Spleen (tissue), 11 donors: ENCODE measurements at regions not wholly inside any gene's neighbourhood (a gene's known extent, or its start where the extent isn't known, plus 50 kb on each side); places are given as distances from the start of the nearest gene placed in this dataset.

Experiments used
- DNase-seq: peaks from one replicate; pipeline ENCODE4 v3.0.0-alpha.2; 2020
- H3K27ac ChIP-seq, 8 donors: fragments of 200-600 bp; sonication (generic) in 7 of 8; 1 replicate in 4 of 8; 2 replicates in 4 of 8; pipeline versions ENCODE4 v1.5.0 to v1.8.0; 2016 to 2021; ENCODE audit warnings: inconsistent platforms in 4 of 8, mild to moderate bottlenecking in 4 of 8, moderate library complexity in 1 of 8
- H3K27me3 ChIP-seq, 7 donors: fragments of 200-600 bp; sonication (generic) in 6 of 7; replicated peaks in 1 of 7; 1 replicate in 4 of 7; 2 replicates in 3 of 7; pipeline versions ENCODE4 v1.5.0 to v1.8.0; 2016 to 2021; ENCODE audit warnings: inconsistent platforms in 3 of 7, mild to moderate bottlenecking in 1 of 7
- H3K36me3 ChIP-seq, 6 donors: fragments of 200-600 bp; sonication (generic) in 5 of 6; 1 replicate in 4 of 6; 2 replicates in 2 of 6; pipeline versions ENCODE4 v1.5.0 to v1.8.0; 2016 to 2021; ENCODE audit warnings: inconsistent platforms in 2 of 6
- H3K4me1 ChIP-seq, 6 donors: fragments of 200-600 bp; sonication (generic) in 5 of 6; 1 replicate in 3 of 6; 2 replicates in 3 of 6; pipeline versions ENCODE4 v1.5.0 to v1.8.0; 2016 to 2021; ENCODE audit warnings: inconsistent platforms in 3 of 6
- H3K4me3 ChIP-seq, 8 donors: fragments of 200-600 bp; sonication (generic) in 7 of 8; 1 replicate in 4 of 8; 2 replicates in 4 of 8; pipeline versions ENCODE4 v1.5.0 to v1.8.0; 2016 to 2021; ENCODE audit warnings: inconsistent platforms in 4 of 8, mild to moderate bottlenecking in 4 of 8, moderate library complexity in 2 of 8
- H3K9me3 ChIP-seq, 8 donors: fragments of 200-600 bp; sonication (generic) in 7 of 8; 1 replicate in 4 of 8; 2 replicates in 4 of 8; pipeline versions ENCODE4 v1.5.0 to v1.8.0; 2016 to 2021; ENCODE audit warnings: inconsistent platforms in 4 of 8
- CTCF ChIP-seq, 11 experiments: fragments of 200-600 bp in 7 of 11; fragments of 450-650 bp in 4 of 11; sonication (generic) in 4 of 11; IDR thresholded peaks in 8 of 11; conservative IDR thresholded peaks in 3 of 11; 1 replicate in 7 of 11; 2 replicates in 4 of 11; pipeline versions ENCODE4 v1.4.0 to v1.8.0; 2016 to 2021; ENCODE audit warnings: antibody characterized with exemption in 11 of 11, inconsistent platforms in 4 of 11, mild to moderate bottlenecking in 1 of 11
- POLR2A ChIP-seq, 3 donors: fragments of 450-650 bp; IDR thresholded peaks; one replicate each; pipeline ENCODE4 v1.5.1; 2017; ENCODE audit warnings: antibody characterized with exemption in 3 of 3, mild to moderate bottlenecking in 1 of 3
- POLR2AphosphoS5 ChIP-seq, 3 donors: sonication (generic); formaldehyde crosslinking; IDR thresholded peaks; one replicate each; pipeline ENCODE4 v1.5.1; 2017; ENCODE audit warnings: antibody characterized with exemption in 3 of 3
- WGBS, 5 donors: extraction: QIAGEN DNeasy Blood & Tissue Kit in 3 of 5; methylation state at CpG; one replicate each; pipeline versions ENCODE4 v1.1.5 to v1.1.7; 2013 to 2018; 5-methylcytosine and 5-hydroxymethylcytosine counted together
- intact Hi-C: fragments of 100-400 bp; cut with DNase I; formaldehyde crosslinking; loops from one replicate; pipeline ENCODE4 v1.15.0; 2023; ENCODE audit warnings: low total_unique reads
- donor health status: healthy with polysubstance abuse.
- donor health status: DM: no; HTN: no; CAD: no; lungs with moderate emphysema.
- donor health status: DM: no; HTN: no; CAD: no.
- donor health status: Bipolar disorder and iron deficiency.
- donor health status: healthy.
- donor health status: DM: no; HTN: no; CAD: no.
- donor health status: DM: yes; HTN: yes; CAD: no.

- H3K36me3 ChIP-seq, result no peaks in the 10 kb centered on the region
- TF ChIP-seq POLR2AphosphoS5 (IDR thresholded peaks at IDR 0.05) (no peak), CTCF (IDR thresholded peaks at IDR 0.05 in 8 of 11, conservative IDR thresholded peaks at IDR 0.05 in 3 of 11) (no peak), POLR2A (IDR thresholded peaks at IDR 0.05) (no peak)
- H3K4me3 ChIP-seq, result no peak overlapping the region
- H3K9me3 ChIP-seq, result no peaks in the 10 kb centered on the region
- intact Hi-C loops, result no loop called here
- no peaks in the 10 kb centered on the region for H3K27me3 ChIP-seq
- H3K27ac ChIP-seq, result no peak overlapping the region
- no peak for DNase-seq
- WGBS, 5 donors, result 72 to 82% (median 80%) methylated on average over 5 of the region's 5 CpGs
- no peaks in the 10 kb centered on the region for H3K4me1 ChIP-seq
Measured at GRCh38 chr2:144847347-144848080, 327.6 kb upstream of the ZEB2 start.

- Histone ChIP-seq H3K9me3 (no peaks in the 10 kb centered on the region), H3K27ac (no peak overlapping the region), H3K36me3 (no peaks in the 10 kb centered on the region), H3K4me1 (peaks cover 0 to 5% (median 0%) of the 10 kb centered on the region in 6 donors), H3K4me3 (no peak overlapping the region), H3K27me3 (no peaks in the 10 kb centered on the region)
- intact Hi-C loops, result no loop called here
- no peak for TF ChIP-seq CTCF (IDR thresholded peaks at IDR 0.05 in 8 of 11, conservative IDR thresholded peaks at IDR 0.05 in 3 of 11)
- TF ChIP-seq POLR2AphosphoS5 (IDR thresholded peaks at IDR 0.05), result no peak
- no peak for TF ChIP-seq POLR2A (IDR thresholded peaks at IDR 0.05)
- 86 to 94% (median 91%) methylated on average over 7 of the region's 7 CpGs for WGBS, 5 donors
- DNase-seq, result no peak
Measured at GRCh38 chr2:144836635-144837350, 316.9 kb upstream of the ZEB2 start.

GRCh38 chr2:144835634-144836350, 315.9 kb upstream of the ZEB2 start:
- H3K36me3 ChIP-seq, result no peaks in the 10 kb centered on the region
- H3K27ac ChIP-seq, result no peak overlapping the region
- H3K9me3 ChIP-seq, result no peaks in the 10 kb centered on the region
- H3K4me1 ChIP-seq, result peaks cover 0 to 5% (median 0%) of the 10 kb centered on the region in 6 donors
- WGBS, 5 donors, result 77 to 93% (median 84%) methylated on average over 4 of the region's 4 CpGs
- DNase-seq, result no peak
- no peaks in the 10 kb centered on the region for H3K27me3 ChIP-seq
- TF ChIP-seq CTCF (IDR thresholded peaks at IDR 0.05 in 8 of 11, conservative IDR thresholded peaks at IDR 0.05 in 3 of 11) (no peak), POLR2AphosphoS5 (IDR thresholded peaks at IDR 0.05) (no peak), POLR2A (IDR thresholded peaks at IDR 0.05) (no peak)
- H3K4me3 ChIP-seq, result no peak overlapping the region
- intact Hi-C loops, result no loop called here
